Smooth muscle cell (in vitro differentiated cells): ENCODE measurements at regions not wholly inside any gene's neighbourhood (a gene's known extent, or its start where the extent isn't known, plus 50 kb on each side); places are given as distances from the start of the nearest gene placed in this dataset.

ENCODE experiments used
- DNase-seq: peaks from one replicate; lab custom pipeline; 2025; ENCODE audit not compliant: unreplicated experiment; lab: John Stamatoyannopoulos, UW
- H2AFZ ChIP-seq: fragments of 200-600 bp; sonication (generic); 2 replicates; pipeline ENCODE4 v1.6.0; 2016; ENCODE audit warnings: antibody characterized with exemption, low read depth, mild to moderate bottlenecking
- H3F3A ChIP-seq: fragments of 200-600 bp; sonication (generic); 2 replicates; pipeline ENCODE4 v1.6.0; 2017; ENCODE audit warnings: antibody characterized with exemption, low read depth
- H3K27ac ChIP-seq: fragments of 200-600 bp; sonication (generic); 2 replicates; pipeline ENCODE4 v1.5.1; 2016; ENCODE audit warnings: low read depth, mild to moderate bottlenecking
- H3K27me3 ChIP-seq: fragments of 200-600 bp; sonication (generic); 2 replicates; pipeline ENCODE4 v1.6.1; 2016; ENCODE audit warnings: low read depth, mild to moderate bottlenecking
- H3K36me3 ChIP-seq: fragments of 200-600 bp; sonication (generic); 2 replicates; pipeline ENCODE4 v1.5.1; 2016; ENCODE audit warnings: low read depth
- H3K4me1 ChIP-seq: fragments of 200-600 bp; sonication (generic); 2 replicates; pipeline ENCODE4 v1.5.1; 2016; ENCODE audit warnings: low read depth
- H3K4me2 ChIP-seq: fragments of 200-600 bp; sonication (generic); 2 replicates; pipeline ENCODE4 v1.6.0; 2016; ENCODE audit warnings: mild to moderate bottlenecking
- H3K4me3 ChIP-seq: fragments of 200-600 bp; sonication (generic); 2 replicates; pipeline ENCODE4 v1.5.1; 2016; ENCODE audit warnings: mild to moderate bottlenecking
- H3K79me2 ChIP-seq: fragments of 200-600 bp; sonication (generic); 2 replicates; pipeline ENCODE4 v1.6.0; 2016; ENCODE audit warnings: low read depth, mild to moderate bottlenecking
- H3K9ac ChIP-seq: fragments of 200-600 bp; sonication (generic); 2 replicates; pipeline ENCODE4 v1.6.0; 2016; ENCODE audit warnings: low read depth
- H3K9me3 ChIP-seq: fragments of 200-600 bp; sonication (generic); replicated peaks from 2 replicates; pipeline ENCODE4 v1.5.1; 2016; ENCODE audit warnings: low read depth
- H4K20me1 ChIP-seq: fragments of 200-600 bp; sonication (generic); 2 replicates; pipeline ENCODE4 v1.6.0; 2016; ENCODE audit warnings: low read depth
- WGBS: methylation state at CpG from one replicate; pipeline ENCODE4 v1.1.7; 2016; ENCODE audit warnings: low lambda C conversion rate; 5-methylcytosine and 5-hydroxymethylcytosine counted together
- TF ChIP-seq, protein P1 (sequence below): fragments of 200-600 bp; sonication (generic); IDR thresholded peaks from 2 replicates; pipeline ENCODE4 v1.5.1; 2017; ENCODE audit warnings: borderline replicate concordance, mild to moderate bottlenecking, antibody characterized with exemption; ENCODE audit not compliant: insufficient read depth, poor library complexity, severe bottlenecking

DNA sequence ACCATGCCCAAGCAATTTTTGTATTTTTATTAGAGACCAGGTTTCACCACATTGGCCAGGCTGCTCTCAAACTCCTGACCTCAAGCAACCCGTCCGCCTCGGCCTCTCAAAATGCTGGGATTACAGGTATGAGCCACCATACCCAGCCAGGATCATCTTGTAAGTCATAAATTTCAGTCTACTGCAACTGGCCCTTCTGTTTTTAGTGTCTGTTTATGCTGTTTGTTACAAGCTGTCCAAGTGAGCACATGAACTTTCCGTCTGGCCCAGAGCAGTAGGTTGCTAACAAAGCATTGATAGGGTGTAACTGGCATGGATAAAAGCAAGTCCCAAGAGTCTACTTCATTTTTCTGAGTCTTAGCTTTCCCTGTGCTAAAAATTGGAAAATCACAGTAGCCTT lies 164.4 kb upstream of the NT5C1B start:
- TF ChIP-seq, protein P1, sequence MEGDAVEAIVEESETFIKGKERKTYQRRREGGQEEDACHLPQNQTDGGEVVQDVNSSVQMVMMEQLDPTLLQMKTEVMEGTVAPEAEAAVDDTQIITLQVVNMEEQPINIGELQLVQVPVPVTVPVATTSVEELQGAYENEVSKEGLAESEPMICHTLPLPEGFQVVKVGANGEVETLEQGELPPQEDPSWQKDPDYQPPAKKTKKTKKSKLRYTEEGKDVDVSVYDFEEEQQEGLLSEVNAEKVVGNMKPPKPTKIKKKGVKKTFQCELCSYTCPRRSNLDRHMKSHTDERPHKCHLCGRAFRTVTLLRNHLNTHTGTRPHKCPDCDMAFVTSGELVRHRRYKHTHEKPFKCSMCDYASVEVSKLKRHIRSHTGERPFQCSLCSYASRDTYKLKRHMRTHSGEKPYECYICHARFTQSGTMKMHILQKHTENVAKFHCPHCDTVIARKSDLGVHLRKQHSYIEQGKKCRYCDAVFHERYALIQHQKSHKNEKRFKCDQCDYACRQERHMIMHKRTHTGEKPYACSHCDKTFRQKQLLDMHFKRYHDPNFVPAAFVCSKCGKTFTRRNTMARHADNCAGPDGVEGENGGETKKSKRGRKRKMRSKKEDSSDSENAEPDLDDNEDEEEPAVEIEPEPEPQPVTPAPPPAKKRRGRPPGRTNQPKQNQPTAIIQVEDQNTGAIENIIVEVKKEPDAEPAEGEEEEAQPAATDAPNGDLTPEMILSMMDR, result no peak
- Histone ChIP-seq H4K20me1 (no peaks in the 10 kb centered on the region), H2AFZ (no peak overlapping the region), H3K9ac (no peak overlapping the region), H3K4me1 (no peaks in the 10 kb centered on the region), H3K4me2 (no peak overlapping the region), H3K36me3 (no peaks in the 10 kb centered on the region), H3K9me3 (no peaks in the 10 kb centered on the region), H3K27ac (no peak overlapping the region), H3F3A (no peaks in the 10 kb centered on the region), H3K4me3 (no peak overlapping the region), H3K79me2 (no peaks in the 10 kb centered on the region), H3K27me3 (no peaks in the 10 kb centered on the region)
- no peak for DNase-seq
- WGBS, result 85% methylated on average over 4 of the region's 4 CpGs

DNA sequence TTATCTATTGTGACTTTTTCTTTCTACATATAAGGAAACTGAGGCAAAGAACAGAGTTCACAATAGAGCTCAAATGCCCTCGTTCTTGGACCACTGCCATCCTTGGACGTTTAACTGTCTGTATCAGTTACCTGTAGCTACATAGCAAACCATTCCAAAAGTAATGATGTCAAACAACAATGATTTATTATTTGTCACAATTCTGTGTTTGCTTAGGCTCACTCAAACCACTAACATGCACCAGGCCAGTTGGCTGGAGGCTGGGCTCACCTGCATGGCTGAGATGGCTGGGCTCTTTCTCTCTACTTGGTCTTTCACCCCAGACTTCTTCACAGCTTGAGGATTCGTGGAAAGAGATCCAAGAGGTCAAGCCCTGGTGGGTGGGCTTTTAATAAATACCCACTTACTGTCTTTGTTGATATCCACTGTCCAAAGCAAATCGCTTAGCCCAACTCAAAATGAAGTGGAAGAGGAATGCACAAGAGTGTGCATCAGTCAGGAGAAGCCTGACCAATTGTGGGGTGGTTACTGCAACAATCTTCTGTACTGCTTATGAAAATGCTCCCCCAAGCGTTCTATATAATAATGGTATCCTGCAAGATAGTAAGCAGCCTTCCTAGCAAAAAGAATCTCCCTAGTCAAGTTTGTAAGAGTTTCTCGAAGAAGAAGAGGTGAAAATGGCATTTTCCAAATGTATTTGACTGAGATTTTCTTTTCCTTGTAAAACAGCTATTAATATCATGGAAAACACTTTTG lies 163.5 kb upstream of the NT5C1B start:
- DNase-seq, result no peak
- Histone ChIP-seq H3F3A (no peaks in the 10 kb centered on the region), H2AFZ (no peak overlapping the region), H4K20me1 (no peaks in the 10 kb centered on the region), H3K9me3 (no peaks in the 10 kb centered on the region), H3K79me2 (no peaks in the 10 kb centered on the region), H3K4me1 (no peaks in the 10 kb centered on the region), H3K9ac (no peak overlapping the region), H3K4me3 (no peak overlapping the region), H3K27me3 (no peaks in the 10 kb centered on the region), H3K27ac (no peak overlapping the region), H3K36me3 (no peaks in the 10 kb centered on the region), H3K4me2 (no peak overlapping the region)
- TF ChIP-seq, protein P1, result no peak
- 94% methylated on average over 6 of the region's 6 CpGs for WGBS

DNA sequence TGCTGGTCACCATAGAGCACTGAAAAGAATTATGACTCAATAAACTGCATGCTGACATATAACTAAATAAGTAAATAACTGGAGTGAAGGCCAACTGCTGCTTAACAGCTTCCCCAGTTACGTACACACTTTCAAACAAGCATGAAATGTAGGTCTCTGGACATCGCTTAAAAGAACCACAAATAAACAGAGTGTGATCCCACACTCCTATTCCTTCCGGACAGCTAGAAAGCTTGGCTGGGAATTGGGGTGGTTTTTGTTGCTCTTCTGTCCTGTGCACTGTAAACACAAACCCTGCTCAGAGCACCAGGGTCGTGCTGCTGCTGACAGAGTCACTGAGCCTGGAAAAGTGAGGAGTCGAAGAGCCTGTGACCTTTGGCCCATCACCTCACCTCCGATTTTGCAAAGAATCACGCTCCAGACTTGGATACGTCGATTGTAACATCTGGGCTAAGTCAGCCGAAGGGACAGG lies 162.7 kb upstream of the NT5C1B start:
- TF ChIP-seq, protein P1, result no peak
- H3K9ac ChIP-seq, result no peak overlapping the region
- H3K4me2 ChIP-seq, result peak overlapping the region; percentile 50
- H3K9me3 ChIP-seq, result no peaks in the 10 kb centered on the region
- no peaks in the 10 kb centered on the region for H3K27me3 ChIP-seq
- no peaks in the 10 kb centered on the region for H3K4me1 ChIP-seq
- H2AFZ ChIP-seq, result peak overlapping the region; percentile 20
- no peak overlapping the region for H3K4me3 ChIP-seq
- no peaks in the 10 kb centered on the region for H3K79me2 ChIP-seq
- DNase-seq, result no peak
- no peaks in the 10 kb centered on the region for H3F3A ChIP-seq
- H3K36me3 ChIP-seq, result no peaks in the 10 kb centered on the region
- 44% methylated on average over 10 of the region's 10 CpGs for WGBS
- no peaks in the 10 kb centered on the region for H4K20me1 ChIP-seq
- no peak overlapping the region for H3K27ac ChIP-seq
